Esophagus muscularis mucosa (tissue), 3 donors: ENCODE measurements at regions not wholly inside any gene's neighbourhood (a gene's known extent, or its start where the extent isn't known, plus 50 kb on each side); places are given as distances from the start of the nearest gene placed in this dataset.

ENCODE experiments used
- EP300 ChIP-seq: sonication (generic); formaldehyde crosslinking; IDR thresholded peaks from one replicate; pipeline ENCODE4 v1.6.1; 2017; ENCODE audit warnings: antibody characterized with exemption
- TF ChIP-seq, protein P1 (sequence below), 3 experiments: fragments of 200-600 bp in 2 of 3; fragments of 450-650 bp in 1 of 3; sonication (generic) in 2 of 3; IDR thresholded peaks; one replicate each; pipeline ENCODE4 v1.5.1; 2017 to 2019; ENCODE audit warnings: antibody characterized with exemption in 3 of 3, mild to moderate bottlenecking in 2 of 3, moderate library complexity in 1 of 3

DNA sequence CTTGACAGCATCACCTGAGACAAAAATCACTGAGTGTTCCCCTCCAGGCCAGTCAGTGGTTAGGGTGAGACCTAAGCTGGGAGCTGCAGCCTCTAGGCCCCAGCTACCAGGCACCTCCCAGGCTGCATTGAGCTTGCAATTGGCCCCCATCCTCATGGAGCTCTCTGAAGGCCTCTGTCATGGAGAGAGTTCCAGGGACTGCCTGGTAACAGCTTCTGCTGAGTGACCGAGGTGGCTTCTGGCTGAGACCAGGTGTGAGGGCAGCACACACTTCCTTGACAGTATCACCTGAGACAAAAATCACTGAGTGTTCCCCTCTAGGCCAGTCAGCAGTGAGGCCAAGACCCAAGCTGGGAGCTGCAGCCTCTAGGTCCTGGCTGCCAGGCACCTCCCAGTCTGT is 283.0 kb downstream of the SMOC2 start:
- TF ChIP-seq, protein P1, sequence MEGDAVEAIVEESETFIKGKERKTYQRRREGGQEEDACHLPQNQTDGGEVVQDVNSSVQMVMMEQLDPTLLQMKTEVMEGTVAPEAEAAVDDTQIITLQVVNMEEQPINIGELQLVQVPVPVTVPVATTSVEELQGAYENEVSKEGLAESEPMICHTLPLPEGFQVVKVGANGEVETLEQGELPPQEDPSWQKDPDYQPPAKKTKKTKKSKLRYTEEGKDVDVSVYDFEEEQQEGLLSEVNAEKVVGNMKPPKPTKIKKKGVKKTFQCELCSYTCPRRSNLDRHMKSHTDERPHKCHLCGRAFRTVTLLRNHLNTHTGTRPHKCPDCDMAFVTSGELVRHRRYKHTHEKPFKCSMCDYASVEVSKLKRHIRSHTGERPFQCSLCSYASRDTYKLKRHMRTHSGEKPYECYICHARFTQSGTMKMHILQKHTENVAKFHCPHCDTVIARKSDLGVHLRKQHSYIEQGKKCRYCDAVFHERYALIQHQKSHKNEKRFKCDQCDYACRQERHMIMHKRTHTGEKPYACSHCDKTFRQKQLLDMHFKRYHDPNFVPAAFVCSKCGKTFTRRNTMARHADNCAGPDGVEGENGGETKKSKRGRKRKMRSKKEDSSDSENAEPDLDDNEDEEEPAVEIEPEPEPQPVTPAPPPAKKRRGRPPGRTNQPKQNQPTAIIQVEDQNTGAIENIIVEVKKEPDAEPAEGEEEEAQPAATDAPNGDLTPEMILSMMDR (IDR thresholded peaks at IDR 0.05): no peak
- no peak for TF ChIP-seq EP300
